Neuronal stem cell (in vitro differentiated cells): ENCODE measurements at regions not wholly inside any gene's neighbourhood (a gene's known extent, or its start where the extent isn't known, plus 50 kb on each side); places are given as distances from the start of the nearest gene placed in this dataset.
A peak's percentile ranks its signal among the peaks of the same experiment; 100 is the strongest.

Experiments used
- DNase-seq: peaks from one replicate; pipeline ENCODE4 v3.0.0-alpha.2; 2013; ENCODE audit warnings: low spot score
- H2AFZ ChIP-seq: one replicate; pipeline ENCODE4 v1.6.1; 2013; ENCODE audit warnings: mild to moderate bottlenecking, low read length, inconsistent platforms
- H2AK5ac ChIP-seq: 2 replicates; pipeline ENCODE4 v1.6.1; 2013; ENCODE audit warnings: low read depth, mild to moderate bottlenecking, inconsistent platforms, low read length, moderate library complexity, mixed read lengths
- H2BK120ac ChIP-seq: 2 replicates; pipeline ENCODE4 v1.6.1; 2013; ENCODE audit warnings: low read depth, mild to moderate bottlenecking, inconsistent platforms, low read length, moderate library complexity, mixed read lengths
- H2BK12ac ChIP-seq: one replicate; pipeline ENCODE4 v1.6.1; 2013; ENCODE audit warnings: low read length, inconsistent platforms
- H2BK15ac ChIP-seq: 2 replicates; pipeline ENCODE4 v1.6.1; 2013; ENCODE audit warnings: mild to moderate bottlenecking, low read length, inconsistent platforms, mixed read lengths
- H2BK5ac ChIP-seq: one replicate; pipeline ENCODE4 v1.6.1; 2013; ENCODE audit warnings: inconsistent platforms, mild to moderate bottlenecking, low read length, moderate library complexity
- H3K14ac ChIP-seq: one replicate; pipeline ENCODE4 v1.6.1; 2013; ENCODE audit warnings: low read length, inconsistent platforms
- H3K18ac ChIP-seq: 2 replicates; pipeline ENCODE4 v1.6.1; 2013; ENCODE audit warnings: low read length, inconsistent platforms
- H3K23ac ChIP-seq: 2 replicates; pipeline ENCODE4 v1.6.1; 2013; ENCODE audit warnings: low read depth, mild to moderate bottlenecking, mixed read lengths, low read length, inconsistent platforms; ENCODE audit not compliant: poor library complexity
- H3K27ac ChIP-seq: replicated peaks from 3 replicates; pipeline ENCODE4 v1.5.1; 2013; ENCODE audit warnings: low read length, inconsistent platforms
- H3K27me3 ChIP-seq, 3 experiments: 2 replicates each; pipeline ENCODE4 v1.6.1; 2013; ENCODE audit warnings: low read length in 3 of 3, mild to moderate bottlenecking in 2 of 3, inconsistent platforms in 1 of 3, low read depth in 1 of 3, mixed read lengths in 1 of 3, moderate library complexity in 1 of 3; ENCODE audit not compliant: control insufficient read depth in 3 of 3, insufficient read depth in 3 of 3
- H3K36me3 ChIP-seq, 2 donors: replicated peaks in 1 of 2; 2 replicates each; pipeline ENCODE4 v1.6.1; 2013; ENCODE audit warnings: low read length in 2 of 2; ENCODE audit not compliant: control insufficient read depth in 2 of 2, insufficient read depth in 2 of 2
- H3K4ac ChIP-seq: 2 replicates; pipeline ENCODE4 v1.6.1; 2013; ENCODE audit warnings: inconsistent platforms, mild to moderate bottlenecking, low read length, moderate library complexity
- H3K4me1 ChIP-seq, 2 donors: 1 replicate in 1 of 2; 2 replicates in 1 of 2; pipeline ENCODE4 v1.6.1; 2013; ENCODE audit warnings: low read length in 2 of 2, low read depth in 1 of 2; ENCODE audit not compliant: control insufficient read depth in 2 of 2, insufficient read depth in 1 of 2
- H3K4me2 ChIP-seq: one replicate; pipeline ENCODE4 v1.6.1; 2013; ENCODE audit warnings: mild to moderate bottlenecking, low read length, inconsistent platforms; ENCODE audit not compliant: insufficient read depth, poor library complexity, severe bottlenecking
- H3K4me3 ChIP-seq, 2 donors: 2 replicates each; pipeline ENCODE4 v1.5.1; 2013; ENCODE audit warnings: low read length in 2 of 2, mild to moderate bottlenecking in 2 of 2, inconsistent platforms in 1 of 2, moderate library complexity in 1 of 2
- H3K79me1 ChIP-seq: one replicate; pipeline ENCODE4 v1.6.1; 2013; ENCODE audit warnings: low read depth, mild to moderate bottlenecking, inconsistent platforms, low read length, moderate library complexity
- H3K9ac ChIP-seq: one replicate; pipeline ENCODE4 v1.6.1; 2013; ENCODE audit warnings: mild to moderate bottlenecking, low read depth, low read length, inconsistent platforms; ENCODE audit not compliant: poor library complexity
- H3K9me3 ChIP-seq, 2 donors: replicated peaks in 1 of 2; 2 replicates each; pipeline versions ENCODE3 to v1.6.1; 2013; ENCODE audit warnings: low read length in 2 of 2, mild to moderate bottlenecking in 2 of 2, inconsistent platforms in 1 of 2, low read depth in 1 of 2, mixed read lengths in 1 of 2, moderate library complexity in 1 of 2; ENCODE audit not compliant: control insufficient read depth in 2 of 2, insufficient read depth in 1 of 2
- H4K8ac ChIP-seq: one replicate; pipeline ENCODE4 v1.6.1; 2013; ENCODE audit warnings: low read depth, mild to moderate bottlenecking, inconsistent platforms, low read length, moderate library complexity
- H4K91ac ChIP-seq: one replicate; pipeline ENCODE4 v1.6.1; 2013; ENCODE audit warnings: low read length, low read depth, mild to moderate bottlenecking, inconsistent platforms; ENCODE audit not compliant: poor library complexity
- WGBS, 2 donors: extraction: QIAGEN DNeasy Blood & Tissue Kit; methylation state at CpG; one replicate each; pipeline ENCODE4 v1.1.7; 2013; ENCODE audit warnings: missing lambda C conversion rate in 2 of 2, mixed read lengths in 1 of 2; ENCODE audit not compliant: insufficient read length in 2 of 2, insufficient replicate concordance in 1 of 2; ENCODE audit errors: extremely low coverage in 2 of 2; 5-methylcytosine and 5-hydroxymethylcytosine counted together

- H3K36me3 ChIP-seq, result no peaks in the 10 kb centered on the region
- no peak for DNase-seq
- H3K4me3 ChIP-seq, result no peak overlapping the region
- no peaks in the 10 kb centered on the region for H3K4me1 ChIP-seq
- H2AFZ ChIP-seq, result no peak overlapping the region
- no peak overlapping the region for H3K27ac ChIP-seq
- no peak overlapping the region for H3K23ac ChIP-seq
- no peak overlapping the region for H3K14ac ChIP-seq
- H3K9ac ChIP-seq, result no peak overlapping the region
- H3K18ac ChIP-seq, result no peak overlapping the region
- no peak overlapping the region for H2BK15ac ChIP-seq
- H2BK12ac ChIP-seq, result no peak overlapping the region
- H4K8ac ChIP-seq, result no peak overlapping the region
- no peaks in the 10 kb centered on the region for H3K27me3 ChIP-seq
- H4K91ac ChIP-seq, result no peak overlapping the region
- H2AK5ac ChIP-seq, result no peak overlapping the region
- no peaks in the 10 kb centered on the region for H3K79me1 ChIP-seq
- no CpG with 5 or more reads among the region's 4 CpGs for whole genome bisulfite sequencing, 2 donors
- no peak overlapping the region for H3K4me2 ChIP-seq
- no peak overlapping the region for H3K4ac ChIP-seq
- no peak overlapping the region for H2BK5ac ChIP-seq
- H3K9me3 ChIP-seq, result no peaks in the 10 kb centered on the region
- H2BK120ac ChIP-seq, result no peak overlapping the region
Observed at GRCh38 chr11:131109257-131109656, 193.0 kb upstream of the SNX19 start.

GRCh38 chr11:131109790-131110189, 193.5 kb upstream of the SNX19 start:
- H3K9ac ChIP-seq, result no peak overlapping the region
- no peaks in the 10 kb centered on the region for H3K9me3 ChIP-seq
- H2BK5ac ChIP-seq, result no peak overlapping the region
- no peak overlapping the region for H2AFZ ChIP-seq
- no peak overlapping the region for H2BK15ac ChIP-seq
- no peak overlapping the region for H2AK5ac ChIP-seq
- no peaks in the 10 kb centered on the region for H3K36me3 ChIP-seq
- H2BK12ac ChIP-seq, result no peak overlapping the region
- no peak overlapping the region for H3K23ac ChIP-seq
- H4K8ac ChIP-seq, result no peak overlapping the region
- H3K4me1 ChIP-seq, result no peaks in the 10 kb centered on the region
- no peak overlapping the region for H3K4ac ChIP-seq
- no peak for DNase-seq
- no peaks in the 10 kb centered on the region for H3K27me3 ChIP-seq
- WGBS, 2 donors, result no CpG with 5 or more reads among the region's 5 CpGs
- H3K4me3 ChIP-seq, result no peak overlapping the region
- H3K27ac ChIP-seq, result no peak overlapping the region
- H3K4me2 ChIP-seq, result no peak overlapping the region
- no peak overlapping the region for H3K18ac ChIP-seq
- H2BK120ac ChIP-seq, result no peak overlapping the region
- no peak overlapping the region for H3K14ac ChIP-seq
- H4K91ac ChIP-seq, result no peak overlapping the region
- no peaks in the 10 kb centered on the region for H3K79me1 ChIP-seq

- Histone ChIP-seq H2BK120ac (no peak overlapping the region), H3K79me1 (no peaks in the 10 kb centered on the region), H4K91ac (no peak overlapping the region), H3K18ac (no peak overlapping the region), H3K27ac (no peak overlapping the region), H2AK5ac (peak overlapping the region; percentile 25), H3K9ac (no peak overlapping the region), H2AFZ (no peak overlapping the region), H2BK12ac (no peak overlapping the region), H3K4me2 (no peak overlapping the region), H4K8ac (no peak overlapping the region), H3K4me3 (no peak overlapping the region), H3K36me3 (no peaks in the 10 kb centered on the region), H2BK15ac (no peak overlapping the region), H2BK5ac (no peak overlapping the region), H3K4me1 (no peaks in the 10 kb centered on the region), H3K4ac (no peak overlapping the region), H3K23ac (no peak overlapping the region), H3K14ac (no peak overlapping the region), H3K9me3 (no peaks in the 10 kb centered on the region), H3K27me3 (no peaks in the 10 kb centered on the region)
- DNase-seq, result no peak
- no CpG with 5 or more reads among the region's 4 CpGs for WGBS, 2 donors
Observed at GRCh38 chr11:131111775-131112174, 195.5 kb upstream of the SNX19 start.

DNA sequence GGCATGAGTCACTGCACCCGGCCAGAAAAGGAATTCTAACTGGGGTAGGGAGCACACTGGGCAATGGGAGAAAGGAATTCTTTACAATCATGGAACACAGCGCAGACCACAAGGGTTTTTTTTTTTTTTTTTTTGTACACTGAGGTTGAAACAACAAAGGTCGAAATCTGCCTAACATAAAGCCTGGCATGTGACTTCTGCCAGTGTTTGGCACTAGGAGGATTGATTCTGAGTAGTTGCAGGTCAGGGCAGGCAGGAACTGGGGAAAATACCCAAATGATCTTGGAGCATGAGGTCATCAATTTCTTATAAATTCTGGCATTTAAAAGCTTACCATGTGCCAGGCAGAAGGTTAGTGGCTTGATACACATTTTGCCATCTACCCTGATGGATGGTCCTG, 202.0 kb upstream of the SNX19 start:
- no peaks in the 10 kb centered on the region for H3K9me3 ChIP-seq
- H3K18ac ChIP-seq, result no peak overlapping the region
- H3K4me2 ChIP-seq, result no peak overlapping the region
- no peak overlapping the region for H3K4me3 ChIP-seq
- H3K27ac ChIP-seq, result no peak overlapping the region
- H2BK15ac ChIP-seq, result no peak overlapping the region
- no peak overlapping the region for H3K14ac ChIP-seq
- peaks cover 0 to 4% of the 10 kb centered on the region in 2 donors for H3K4me1 ChIP-seq
- WGBS, 2 donors, result no CpG with 5 or more reads among the region's 3 CpGs
- no peak overlapping the region for H3K4ac ChIP-seq
- H2AFZ ChIP-seq, result no peak overlapping the region
- no peaks in the 10 kb centered on the region for H3K27me3 ChIP-seq
- no peak overlapping the region for H2AK5ac ChIP-seq
- no peak overlapping the region for H4K91ac ChIP-seq
- no peak overlapping the region for H3K23ac ChIP-seq
- H3K79me1 ChIP-seq, result no peaks in the 10 kb centered on the region
- H2BK120ac ChIP-seq, result no peak overlapping the region
- DNase-seq, result no peak
- no peaks in the 10 kb centered on the region for H3K36me3 ChIP-seq
- H4K8ac ChIP-seq, result no peak overlapping the region
- H3K9ac ChIP-seq, result no peak overlapping the region
- H2BK12ac ChIP-seq, result no peak overlapping the region
- H2BK5ac ChIP-seq, result no peak overlapping the region
